Stimulated activated CD4-positive, alpha-beta T cell treated with anti-CD3 and anti-CD28 coated beads, Interleukin-12 subunit alpha, Interleukin-12 subunit beta, amount 100 ng/mL, for 48 hours (primary cell): ENCODE measurements at regions not wholly inside any gene's neighbourhood (a gene's known extent, or its start where the extent isn't known, plus 50 kb on each side); places are given as distances from the start of the nearest gene placed in this dataset.
"Not testable (repeated sequence)": the region's sequence is repeated elsewhere in the genome, so short reads cannot be mapped to it uniquely, and the experiment has no call there.

Experiments used
- DNase-seq, 3 donors: peaks; one replicate each; pipeline ENCODE4 v3.0.0-alpha.2; 2020; ENCODE audit warnings: low read depth in 2 of 3, low spot score in 1 of 3

DNA sequence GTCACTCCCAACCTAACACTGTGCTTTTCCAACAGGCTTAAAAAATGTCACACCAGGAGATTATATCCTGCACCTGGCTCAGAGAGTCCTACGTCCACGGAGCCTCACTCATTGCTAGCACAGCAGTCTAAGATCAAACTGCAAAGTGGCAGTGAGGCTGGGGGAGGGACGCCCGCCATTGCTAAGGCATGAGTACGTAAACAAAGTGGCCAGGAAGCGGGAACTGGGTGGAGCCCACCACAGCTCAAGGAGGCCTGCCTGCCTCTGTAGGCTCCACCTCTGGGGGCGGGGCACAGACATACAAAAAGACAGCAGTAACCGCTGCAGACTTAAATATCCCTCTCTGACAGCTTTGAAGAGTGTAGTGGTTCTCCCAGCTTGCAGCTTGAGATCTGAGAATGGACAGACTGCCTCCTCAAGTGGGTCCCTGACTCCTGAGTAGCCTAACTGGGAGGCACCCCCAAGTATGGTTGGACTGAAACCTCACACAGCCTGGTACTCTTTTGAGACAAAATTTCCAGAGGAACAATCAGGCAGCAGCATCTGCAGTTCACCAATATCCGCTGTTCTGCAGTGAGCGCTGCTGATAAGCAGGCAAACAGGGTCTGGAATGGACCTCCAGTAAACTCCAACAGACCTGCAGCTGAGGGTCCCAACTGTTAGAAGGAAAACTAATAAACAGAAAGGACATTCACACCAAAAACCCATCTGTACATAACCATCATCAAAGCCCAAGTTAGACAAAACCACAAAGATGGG, 2986.4 kb upstream of the OR11H1 start:
- not testable (repeated sequence) for DNase-seq

DNA sequence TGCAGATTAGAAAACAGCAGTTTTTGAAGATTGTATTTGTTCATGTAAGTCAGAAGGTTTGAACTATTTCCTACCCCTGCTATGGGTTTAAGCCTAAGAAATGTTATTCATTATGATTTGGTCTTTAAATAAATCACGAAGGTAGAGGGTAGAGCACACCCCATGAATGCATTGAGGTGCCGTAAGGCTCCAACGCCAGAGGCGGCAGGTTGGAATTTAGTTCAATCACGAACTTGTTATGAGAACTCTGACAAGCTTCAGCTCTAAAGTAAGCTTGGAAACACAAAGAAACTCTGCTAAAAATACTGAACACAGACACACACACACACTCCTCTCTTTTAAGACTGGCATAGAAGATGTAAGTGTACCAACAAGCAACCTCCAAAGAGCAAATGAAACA, 2974.6 kb upstream of the OR11H1 start:
- not testable (repeated sequence) for DNase-seq

DNA sequence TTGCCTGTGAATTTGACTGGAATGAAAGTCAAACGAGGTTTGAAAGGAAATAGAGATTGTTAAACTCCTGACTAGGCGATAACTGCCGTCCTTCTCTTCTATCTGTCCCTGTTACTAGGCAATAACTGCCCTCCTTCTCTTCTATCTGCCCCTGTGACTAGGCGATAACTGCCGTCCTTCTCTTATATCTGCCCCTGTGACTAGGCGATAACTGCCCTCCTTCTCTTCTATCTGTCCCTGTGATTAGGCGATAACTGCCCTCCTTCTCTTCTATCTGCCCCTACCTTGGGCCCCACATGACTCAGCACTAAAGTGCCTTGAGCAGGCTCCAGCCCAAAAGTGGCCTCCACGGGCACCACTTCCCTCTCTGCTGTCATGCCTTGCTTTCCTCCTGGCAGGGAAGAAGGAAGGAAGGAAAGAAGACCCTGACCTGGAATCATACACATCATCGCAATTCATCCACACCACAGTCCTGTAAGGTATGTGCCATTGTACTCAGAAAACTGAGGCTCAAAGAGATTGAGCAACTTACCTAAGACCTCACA, 2973.3 kb upstream of the OR11H1 start:
- DNase-seq, result not testable (repeated sequence)

DNA sequence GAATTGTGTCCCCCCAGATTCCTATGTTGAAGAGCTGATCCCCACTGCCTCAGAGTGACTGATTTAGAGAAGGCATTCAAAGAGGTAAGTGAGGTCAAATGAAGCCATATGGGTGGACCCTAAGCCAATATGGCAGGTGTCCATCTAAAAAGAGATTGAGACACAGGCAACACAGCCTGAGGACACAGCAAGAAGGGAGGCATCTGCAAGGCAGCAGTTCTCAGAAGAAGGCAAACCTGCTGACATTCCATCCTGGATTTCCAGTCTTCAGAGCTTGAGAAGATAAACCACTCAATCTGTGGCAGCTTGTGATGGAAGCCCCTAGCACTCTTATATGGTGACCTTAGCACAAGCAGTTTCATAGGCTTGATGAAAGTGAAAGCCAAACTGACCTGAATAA, 2956.5 kb upstream of the OR11H1 start:
- DNase-seq, result not testable (repeated sequence)

DNA sequence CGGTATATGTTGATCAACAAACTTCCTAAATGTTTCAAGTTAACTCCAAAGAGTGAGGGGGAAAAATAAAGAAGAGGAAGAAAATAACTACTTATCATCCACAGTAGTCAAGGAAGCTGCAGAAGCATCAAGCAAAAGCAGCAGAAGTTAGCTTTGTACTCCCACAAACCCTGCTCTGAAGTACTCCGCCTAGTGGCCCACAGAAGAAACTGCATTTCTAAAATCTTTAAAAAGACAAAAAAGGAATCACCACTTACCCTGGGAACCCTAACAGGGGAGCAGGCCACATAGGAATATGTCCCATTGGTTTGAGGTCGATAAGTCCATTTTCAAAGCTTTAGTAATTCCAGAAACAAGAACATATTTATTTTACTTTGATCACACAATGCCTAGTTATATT, 2948.3 kb upstream of the OR11H1 start:
- DNase-seq, result not testable (repeated sequence)

DNA sequence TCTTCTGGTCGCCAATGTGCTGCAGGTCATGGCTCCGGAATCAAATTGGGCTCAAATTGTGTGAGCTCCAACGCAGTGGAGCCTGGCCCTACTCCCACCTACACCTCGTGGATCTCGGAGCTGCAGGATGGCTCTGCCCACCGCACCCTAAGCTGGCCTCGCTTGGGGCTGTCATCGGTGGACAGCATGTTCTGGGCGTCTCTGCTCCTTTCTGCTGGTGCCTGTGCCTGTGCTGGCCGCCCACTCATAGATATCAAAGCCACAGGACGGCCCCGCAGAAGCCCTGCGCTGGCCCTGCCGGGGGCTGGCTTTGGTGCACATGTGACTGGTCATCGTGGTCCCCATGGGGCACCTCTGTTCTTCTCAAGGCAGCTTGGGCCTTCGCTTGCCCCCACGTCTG, 2943.5 kb upstream of the OR11H1 start:
- DNase-seq, result not testable (repeated sequence)

DNA sequence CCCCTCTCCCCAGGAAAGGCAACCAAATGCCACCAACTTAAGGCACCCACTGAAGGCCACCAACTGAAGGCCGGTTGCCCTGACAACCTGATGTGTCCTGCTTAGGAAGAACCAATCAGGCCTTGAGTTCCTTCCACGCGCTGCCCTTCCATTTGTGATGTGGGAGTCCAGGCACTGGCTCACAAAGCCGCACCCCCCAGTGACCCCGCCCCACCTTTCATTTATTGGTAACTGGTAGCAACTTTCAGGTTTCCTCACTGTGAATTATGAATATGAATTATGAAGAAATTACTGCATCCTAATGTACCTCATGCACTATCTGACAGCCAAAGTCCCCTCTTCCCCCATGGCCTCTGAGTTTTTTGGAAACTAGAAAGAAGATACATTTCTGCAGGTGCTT, 2943.1 kb upstream of the OR11H1 start:
- DNase-seq, result not testable (repeated sequence)

DNA sequence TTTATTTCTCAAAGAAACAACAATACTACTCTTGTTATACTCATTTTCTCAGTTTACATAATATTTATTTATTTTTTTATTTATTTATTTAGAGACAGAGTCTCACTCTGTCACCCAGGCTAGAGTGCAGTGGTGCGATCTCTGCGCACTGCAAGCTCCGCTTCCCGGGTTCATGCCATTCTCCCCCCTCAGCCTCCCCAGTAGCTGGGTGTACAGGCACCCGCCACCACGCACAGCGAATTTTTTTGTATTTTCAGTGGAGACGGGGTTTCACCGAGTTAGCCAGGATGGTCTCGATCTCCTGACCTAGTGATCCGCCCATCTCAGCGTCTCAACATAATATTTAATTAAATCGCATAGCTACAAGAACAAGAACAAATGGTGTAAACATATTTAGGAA, 2932.3 kb upstream of the OR11H1 start:
- not testable (repeated sequence) for DNase-seq

DNA sequence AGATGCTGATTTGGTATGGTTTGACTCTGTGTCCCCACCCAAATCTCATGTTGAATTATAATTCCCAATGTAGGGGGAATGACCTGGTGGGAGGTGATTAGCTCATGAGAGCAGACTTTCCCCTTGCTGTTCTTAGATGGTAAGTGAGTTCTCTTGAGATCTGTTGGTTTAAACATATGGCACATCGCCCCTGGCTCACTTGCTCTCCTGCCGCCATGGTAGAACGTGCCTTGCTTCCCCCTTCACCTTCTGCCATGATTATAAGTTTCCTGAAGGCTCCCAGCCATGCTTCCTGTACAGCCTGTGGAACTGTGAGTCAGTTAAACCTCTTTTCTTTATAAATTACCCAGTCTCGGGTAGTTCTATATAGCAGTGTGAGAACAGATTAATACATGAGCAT, 2930.2 kb upstream of the OR11H1 start:
- not testable (repeated sequence) for DNase-seq

DNA sequence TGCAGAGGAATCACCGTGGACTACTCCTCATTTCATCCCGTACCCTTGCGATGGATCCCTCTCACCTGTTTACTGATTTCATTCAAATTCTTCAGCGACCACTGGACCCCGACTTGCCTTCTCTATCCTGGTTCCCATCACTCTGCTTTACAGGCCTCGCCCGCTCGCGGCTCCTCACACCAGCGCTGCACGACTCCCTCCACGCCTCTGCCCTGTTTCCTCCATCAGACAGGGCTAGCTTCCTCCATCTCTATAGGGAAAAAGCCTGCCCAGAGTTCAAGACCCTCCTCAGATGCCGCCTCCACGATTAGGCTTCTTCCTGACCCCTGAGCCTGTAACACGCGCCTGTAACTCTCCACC, 2926.5 kb upstream of the OR11H1 start:
- not testable (repeated sequence) for DNase-seq

DNA sequence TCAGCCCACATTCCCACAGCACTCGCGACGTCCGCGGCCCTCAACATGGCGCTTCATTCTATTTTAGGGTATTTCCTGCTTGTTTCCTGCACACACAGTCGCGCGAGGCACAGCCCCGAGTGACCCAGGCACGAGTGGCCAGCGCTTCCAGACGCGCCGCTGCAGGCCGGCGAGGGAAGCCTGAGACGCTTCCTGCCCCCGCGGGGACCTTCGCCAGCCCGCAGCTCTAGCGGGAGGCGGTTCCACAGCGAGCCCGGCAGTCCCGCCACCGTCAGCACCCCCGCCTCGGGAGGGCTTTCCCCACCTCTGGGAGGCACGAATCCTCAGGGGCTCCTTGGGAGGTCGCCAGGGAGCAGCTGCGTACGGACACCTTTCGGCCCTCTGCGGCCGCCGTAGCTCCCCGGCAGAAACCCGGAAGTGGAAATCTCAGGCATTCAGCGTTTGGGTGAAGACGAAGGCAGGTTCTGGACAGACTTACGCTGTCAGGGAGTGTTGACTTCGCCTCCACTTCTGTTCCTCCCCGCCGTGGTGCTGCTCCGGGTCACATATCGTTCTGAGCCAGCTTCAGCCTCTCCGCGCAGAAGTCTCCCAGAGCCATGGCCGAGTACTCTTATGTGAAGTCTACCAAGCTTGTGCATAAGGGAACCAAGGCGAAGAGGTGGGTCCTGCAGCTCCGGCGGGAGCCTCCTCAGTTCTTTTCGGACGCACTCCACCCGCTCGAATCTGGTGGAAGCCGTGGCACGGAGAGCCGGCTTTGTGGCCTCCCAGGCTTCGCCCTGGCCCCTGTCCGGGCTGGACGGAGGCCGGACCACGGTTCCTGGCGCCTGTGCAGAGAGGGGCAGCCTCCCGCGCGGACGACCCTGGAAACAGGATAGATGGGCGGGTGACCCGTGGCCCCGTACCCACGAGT, 2925.9 kb upstream of the OR11H1 start:
- no peak for DNase-seq

DNA sequence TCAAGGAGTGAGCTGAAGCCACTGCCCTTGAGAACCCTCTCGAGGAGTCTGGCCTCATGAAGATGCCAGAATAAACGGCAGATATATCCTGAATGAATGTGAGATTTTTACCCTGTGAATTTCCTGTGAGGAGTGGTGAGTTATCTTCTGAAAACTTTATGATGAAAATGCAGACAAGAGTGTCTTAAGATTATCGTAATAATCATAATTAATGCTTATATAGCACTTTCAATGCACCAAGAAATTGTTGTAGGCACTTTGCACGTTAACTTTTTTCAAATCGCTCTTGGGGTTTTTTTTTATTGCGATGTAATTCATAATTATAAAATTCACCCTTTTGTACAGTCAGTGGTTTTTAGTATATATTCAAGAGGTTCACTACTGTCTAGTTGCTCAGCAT, 2924.6 kb upstream of the OR11H1 start:
- not testable (repeated sequence) for DNase-seq

DNA sequence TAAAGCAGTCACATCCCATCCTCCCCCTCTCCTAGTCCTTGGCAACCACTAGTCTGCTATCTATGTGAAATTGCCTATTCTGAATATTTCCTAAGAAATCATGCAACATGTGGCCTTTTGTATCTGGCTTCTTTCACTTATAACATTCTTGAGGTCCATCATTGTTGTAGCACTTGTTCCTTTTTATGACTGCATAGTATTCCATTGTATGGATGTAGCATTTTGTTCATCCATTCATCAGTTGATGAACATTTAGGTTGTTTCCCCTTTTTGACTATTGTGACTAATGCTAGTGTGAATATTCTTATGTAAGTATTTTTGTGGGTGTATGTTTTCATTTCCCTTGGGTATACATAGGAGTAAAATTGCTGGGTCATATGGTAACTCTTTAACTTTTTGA, 2924.2 kb upstream of the OR11H1 start:
- DNase-seq, result not testable (repeated sequence)

DNA sequence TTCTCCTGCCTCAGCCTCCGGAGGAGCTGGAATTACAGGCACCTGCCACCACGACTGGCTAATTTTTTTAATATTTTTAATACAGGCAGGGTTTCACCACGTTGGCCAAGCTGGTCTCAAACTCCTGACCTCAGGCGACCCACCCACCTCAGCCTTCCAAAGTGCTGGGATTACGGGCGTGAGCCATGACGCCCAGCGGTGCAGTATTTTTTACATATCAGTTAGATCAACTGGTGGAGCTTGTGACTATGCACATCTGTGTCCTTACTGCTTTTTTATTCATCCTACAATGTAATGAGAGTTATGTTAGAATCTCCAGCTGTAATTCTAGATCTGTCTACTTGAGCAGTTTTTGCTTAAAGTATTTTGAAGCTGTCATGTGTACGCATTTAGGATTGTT, 2919.5 kb upstream of the OR11H1 start:
- DNase-seq, result not testable (repeated sequence)

DNA sequence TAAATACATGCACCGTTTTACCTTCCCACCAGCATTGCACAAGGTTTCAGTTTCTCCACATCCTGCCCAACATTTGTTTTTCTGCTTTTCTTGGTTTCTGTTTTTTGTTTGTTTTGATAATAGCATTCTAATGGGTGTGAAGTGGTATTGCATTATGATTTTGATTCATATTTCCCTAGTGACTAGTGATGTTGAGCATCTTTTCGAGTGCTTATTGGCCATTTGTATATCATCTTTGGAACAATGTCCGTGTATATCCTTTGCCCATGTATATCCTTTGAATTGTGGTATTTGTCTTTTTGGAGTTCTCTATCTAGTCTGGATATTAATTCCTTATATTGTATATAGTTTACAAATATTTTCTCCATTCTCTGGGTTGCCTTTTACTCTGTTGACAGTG, 2914.8 kb upstream of the OR11H1 start:
- no peak for DNase-seq

DNA sequence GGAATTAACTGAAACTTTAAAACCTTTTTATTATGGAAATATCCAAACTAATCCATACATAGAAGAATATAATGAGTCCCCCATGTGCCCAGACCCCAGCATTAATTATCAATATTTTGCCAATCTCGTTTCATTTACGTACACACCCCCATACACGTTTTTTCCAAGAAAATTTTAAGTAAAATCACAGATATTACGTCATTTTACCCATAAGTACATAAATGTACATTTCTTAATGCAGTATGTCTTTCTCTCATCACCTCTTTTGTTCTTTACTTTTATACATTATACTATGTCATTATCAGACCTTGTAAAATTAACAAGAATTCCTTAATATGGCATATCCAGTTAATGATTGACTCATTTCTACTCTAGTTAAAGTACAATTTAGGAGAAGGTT, 2914.1 kb upstream of the OR11H1 start:
- DNase-seq, result not testable (repeated sequence)

DNA sequence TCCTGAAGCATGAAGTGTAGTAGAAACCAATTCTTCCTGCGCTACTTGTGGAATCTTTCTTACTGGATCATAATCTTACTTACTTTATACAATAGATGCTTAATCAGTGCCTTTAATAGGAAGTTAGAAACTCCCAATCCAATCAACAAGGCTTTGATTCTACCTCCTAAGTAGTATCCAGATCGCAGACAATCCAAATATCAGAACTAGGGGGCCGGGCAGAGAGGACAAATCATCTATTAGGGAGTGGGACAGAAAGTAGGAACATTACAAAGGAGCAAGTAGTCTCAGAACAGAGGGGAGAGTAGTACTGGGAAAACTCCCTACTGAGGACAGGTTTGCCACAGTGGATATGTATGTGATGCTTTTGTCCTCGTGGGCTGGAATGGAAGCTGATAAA, 2901.1 kb upstream of the OR11H1 start:
- not testable (repeated sequence) for DNase-seq

DNA sequence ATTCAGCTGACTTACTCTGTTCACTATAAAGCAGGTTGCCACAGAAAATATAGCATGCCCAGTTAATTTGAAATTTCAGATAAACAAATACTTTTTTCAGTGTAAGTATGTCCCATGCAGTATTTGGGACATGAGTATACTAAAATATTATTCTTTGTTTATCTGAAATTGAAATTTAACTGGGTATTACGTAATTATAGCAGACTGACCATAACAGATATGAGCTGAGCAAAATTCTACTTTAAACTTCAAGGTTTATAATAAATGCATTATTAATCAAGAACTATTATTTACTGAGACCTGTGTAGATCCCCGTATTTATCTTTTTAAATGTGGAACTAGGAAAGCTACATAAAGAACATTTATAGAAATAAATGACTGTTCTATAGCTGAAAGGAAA, 2898.2 kb upstream of the OR11H1 start:
- DNase-seq, result not testable (repeated sequence)

DNA sequence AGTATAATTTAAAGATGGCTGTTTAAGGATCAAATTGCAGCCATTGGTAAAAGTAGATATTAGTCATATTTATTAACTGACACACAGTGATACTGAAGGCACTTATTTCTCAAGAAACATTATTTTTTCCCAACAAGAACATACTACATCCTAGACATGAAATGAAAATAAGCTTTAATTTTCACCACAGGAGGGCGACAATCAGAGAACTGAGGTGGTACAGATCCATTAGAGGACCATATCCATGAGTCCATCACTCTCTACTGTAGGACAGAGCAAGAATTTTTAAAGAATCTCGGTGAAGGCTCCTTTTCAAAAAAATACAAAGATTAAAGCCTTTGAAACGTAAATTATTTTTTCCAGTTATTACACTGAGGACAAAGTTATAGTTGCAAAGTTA, 2897.0 kb upstream of the OR11H1 start:
- peak in 1 of 3 donors; percentile 19 for DNase-seq

DNA sequence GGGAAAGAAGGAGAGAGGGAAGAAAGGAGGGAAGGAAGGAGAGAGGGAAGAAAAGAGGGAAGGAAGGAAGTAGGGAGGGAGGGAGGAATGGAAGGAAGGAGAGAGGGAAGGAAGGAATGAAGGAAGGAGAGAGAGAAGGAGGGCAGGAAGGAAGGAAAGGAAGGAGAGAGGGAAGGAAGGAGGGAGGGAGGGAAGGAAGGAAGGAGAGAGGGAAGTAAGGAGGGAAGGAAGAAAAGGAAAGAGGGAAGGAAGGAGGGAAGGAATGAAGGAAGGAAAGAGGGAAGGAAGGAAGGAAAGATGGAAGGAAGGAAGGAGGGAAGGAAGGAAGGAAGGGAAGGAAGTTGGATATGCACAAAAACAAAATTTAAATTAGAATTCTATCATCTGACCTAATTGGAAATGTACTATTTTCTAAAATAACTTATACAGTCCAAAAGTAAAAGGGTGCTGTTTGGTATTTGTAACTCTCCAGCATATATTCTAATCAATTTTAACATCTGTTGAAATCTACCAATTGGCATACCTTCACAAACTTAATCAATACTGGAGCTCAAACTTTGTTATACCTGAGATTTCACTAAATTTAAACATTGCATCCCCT, 2890.3 kb upstream of the OR11H1 start:
- DNase-seq, result not testable (repeated sequence)

DNA sequence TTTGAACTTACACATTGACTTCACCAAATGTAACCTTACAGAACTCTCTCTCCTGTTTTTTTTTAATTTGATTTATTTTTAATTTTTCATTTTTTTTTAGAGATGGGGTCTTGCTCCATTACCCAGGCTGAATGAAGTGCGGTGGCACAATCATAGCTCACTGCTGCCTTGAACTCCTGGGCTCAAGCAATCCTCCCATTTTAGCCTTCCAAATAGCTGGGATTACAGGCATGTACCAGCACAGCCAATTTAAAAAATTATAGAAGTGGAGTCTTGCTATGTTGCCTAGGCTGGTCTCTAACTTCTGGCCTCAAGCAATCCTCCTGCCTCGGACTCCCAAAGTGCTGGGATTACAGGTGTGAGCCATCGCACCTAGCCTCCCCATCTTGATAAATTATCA, 2889.7 kb upstream of the OR11H1 start:
- not testable (repeated sequence) for DNase-seq
